CD14-positive monocyte (primary cell): ENCODE measurements at regions not wholly inside any gene's neighbourhood (a gene's known extent, or its start where the extent isn't known, plus 50 kb on each side); places are given as distances from the start of the nearest gene placed in this dataset.

Experiments
- DNase-seq, 3 donors: peaks; one replicate each; pipeline ENCODE4 v3.0.0-alpha.2; 2011 to 2022
- H2AFZ ChIP-seq: 2 replicates; pipeline ENCODE4 v1.6.0; 2012; ENCODE audit warnings: mild to moderate bottlenecking, low read depth, low read length, inconsistent platforms; ENCODE audit not compliant: insufficient read depth, poor library complexity, severe bottlenecking
- H3K27ac ChIP-seq, 2 donors: 1 replicate in 1 of 2; 2 replicates in 1 of 2; pipeline ENCODE4 v1.5.1; 2012 to 2013; ENCODE audit warnings: low read length in 2 of 2, control low read depth in 1 of 2, inconsistent platforms in 1 of 2, low read depth in 1 of 2, mild to moderate bottlenecking in 1 of 2
- H3K27me3 ChIP-seq, 2 donors: one replicate each; pipeline versions ENCODE4 v1.6.0 to v1.6.1; 2011 to 2013; ENCODE audit warnings: low read length in 2 of 2; ENCODE audit not compliant: control insufficient read depth in 2 of 2, insufficient read depth in 2 of 2
- H3K36me3 ChIP-seq, 2 donors: replicated peaks in 1 of 2; 1 replicate in 1 of 2; 2 replicates in 1 of 2; pipeline versions ENCODE4 v1.5.1 to v1.6.1; 2012 to 2013; ENCODE audit warnings: low read length in 2 of 2, control low read depth in 1 of 2, inconsistent platforms in 1 of 2, mild to moderate bottlenecking in 1 of 2; ENCODE audit not compliant: insufficient read depth in 2 of 2, control insufficient read depth in 1 of 2
- H3K4me1 ChIP-seq, 2 donors: 1 replicate in 1 of 2; 2 replicates in 1 of 2; pipeline versions ENCODE4 v1.5.1 to v1.6.1; 2012 to 2013; ENCODE audit warnings: low read length in 2 of 2, control low read depth in 1 of 2, inconsistent platforms in 1 of 2, mild to moderate bottlenecking in 1 of 2, moderate library complexity in 1 of 2; ENCODE audit not compliant: insufficient read depth in 2 of 2, control insufficient read depth in 1 of 2
- H3K4me2 ChIP-seq: replicated peaks from 2 replicates; pipeline ENCODE3; 2012; ENCODE audit warnings: low read length, moderate library complexity, mild to moderate bottlenecking; ENCODE audit not compliant: poor library complexity, severe bottlenecking; ENCODE audit errors: extremely low read depth
- H3K4me3 ChIP-seq, 3 experiments: fragments of 200-600 bp in 1 of 3; sonication (generic) in 1 of 3; replicated peaks in 1 of 3; 1 replicate in 2 of 3; 2 replicates in 1 of 3; pipeline ENCODE4 v1.5.1; 2011 to 2013; ENCODE audit warnings: low read length in 3 of 3, mild to moderate bottlenecking in 3 of 3, control low read depth in 2 of 3, low read depth in 2 of 3, inconsistent platforms in 1 of 3, moderate library complexity in 1 of 3
- H3K79me2 ChIP-seq: 2 replicates; pipeline ENCODE4 v1.6.0; 2012; ENCODE audit warnings: mild to moderate bottlenecking, control low read depth, inconsistent platforms, low read length, moderate library complexity; ENCODE audit not compliant: insufficient read depth
- H3K9ac ChIP-seq: 2 replicates; pipeline ENCODE4 v1.6.0; 2017; ENCODE audit warnings: low read length, mild to moderate bottlenecking; ENCODE audit not compliant: insufficient read depth, poor library complexity, severe bottlenecking
- H3K9me3 ChIP-seq, 2 donors: replicated peaks in 1 of 2; 1 replicate in 1 of 2; 2 replicates in 1 of 2; pipeline versions ENCODE4 v1.5.1 to v1.6.1; 2012 to 2013; ENCODE audit warnings: low read length in 2 of 2, control low read depth in 1 of 2; ENCODE audit not compliant: control insufficient read depth in 1 of 2, insufficient read depth in 1 of 2
- H4K20me1 ChIP-seq: 2 replicates; pipeline ENCODE4 v1.6.0; 2012; ENCODE audit warnings: mild to moderate bottlenecking, low read length, control low read depth, moderate library complexity; ENCODE audit not compliant: insufficient read depth
- H3K27ac Mint-ChIP-seq, 7 donors: one replicate each; pipeline ENCODE4 v1.8.0; 2020; ENCODE audit warnings: mild to moderate bottlenecking in 7 of 7, mixed read lengths in 7 of 7, moderate library complexity in 6 of 7, inconsistent platforms in 2 of 7
- H3K27me3 Mint-ChIP-seq, 3 donors: one replicate each; pipeline ENCODE4 v1.8.0; 2021 to 2022; ENCODE audit warnings: low read depth in 3 of 3, mild to moderate bottlenecking in 3 of 3, mixed read lengths in 3 of 3, moderate library complexity in 3 of 3, inconsistent platforms in 1 of 3
- H3K36me3 Mint-ChIP-seq, 2 donors: one replicate each; pipeline ENCODE4 v1.8.0; 2020; ENCODE audit warnings: mixed read lengths in 2 of 2, inconsistent platforms in 1 of 2, mild to moderate bottlenecking in 1 of 2
- H3K4me1 Mint-ChIP-seq: one replicate; pipeline ENCODE4 v1.8.0; 2020; ENCODE audit warnings: mild to moderate bottlenecking, mixed read lengths
- H3K4me3 Mint-ChIP-seq, 2 donors: one replicate each; pipeline ENCODE4 v1.8.0; 2020; ENCODE audit warnings: mild to moderate bottlenecking in 2 of 2, mixed read lengths in 2 of 2, moderate library complexity in 1 of 2
- H3K9me3 Mint-ChIP-seq, 7 donors: one replicate each; pipeline ENCODE4 v1.8.0; 2020 to 2022; ENCODE audit warnings: mixed read lengths in 7 of 7, mild to moderate bottlenecking in 6 of 7, moderate library complexity in 6 of 7, inconsistent platforms in 2 of 7
- CTCF ChIP-seq: fragments of 200-600 bp; IDR thresholded peaks from one replicate; pipeline ENCODE4 v1.8.0; 2022; ENCODE audit warnings: antibody characterized with exemption, mild to moderate bottlenecking
- WGBS: methylation state at CpG from one replicate; pipeline ENCODE4 v1.1.5; 2013; ENCODE audit warnings: missing lambda C conversion rate; ENCODE audit not compliant: insufficient coverage; 5-methylcytosine and 5-hydroxymethylcytosine counted together
- intact Hi-C, 2 donors: fragments of 100-400 bp; cut with micrococcal nuclease; formaldehyde crosslinking; loops; one replicate each; pipeline versions ENCODE4 v1.15.0 to v1.15.1; 2023

DNA sequence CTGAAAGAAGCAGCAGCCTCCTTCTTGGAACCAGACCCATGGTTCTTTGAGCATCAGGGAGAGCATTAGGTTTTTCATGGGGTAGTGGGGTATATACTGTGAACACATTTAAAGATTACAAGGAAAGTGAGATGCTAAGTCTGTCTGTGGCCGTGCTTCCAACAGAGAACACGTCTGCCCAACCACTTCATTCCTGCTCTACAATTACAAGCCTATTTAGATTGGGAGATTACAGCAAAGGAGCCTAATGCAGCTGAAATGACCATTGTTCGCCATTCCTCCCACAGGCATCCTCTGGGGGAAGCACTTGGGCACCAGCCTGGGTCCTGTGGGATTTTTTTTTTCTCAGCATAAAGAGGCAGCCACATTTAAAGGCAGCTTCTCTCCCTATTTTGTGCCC is 536.4 kb downstream of the XPNPEP1 start:
- Mint-ChIP-seq H3K9me3 (peaks cover 0 to 14% (median 0%) of the 10 kb centered on the region in 7 donors), H3K27me3 (peaks cover 0 to 3% (median 0%) of the 10 kb centered on the region in 3 donors), H3K4me1 (no peaks in the 10 kb centered on the region), H3K4me3 (no peak overlapping the region), H3K27ac (no peak overlapping the region), H3K36me3 (no peaks in the 10 kb centered on the region)
- no peaks in the 10 kb centered on the region for H3K27me3 ChIP-seq
- H2AFZ ChIP-seq = no peak overlapping the region
- no peak overlapping the region for H3K4me3 ChIP-seq
- no peak overlapping the region for H3K9ac ChIP-seq
- H3K9me3 ChIP-seq = peaks cover 0 to 3% of the 10 kb centered on the region in 2 donors
- no peaks in the 10 kb centered on the region for H3K79me2 ChIP-seq
- H3K36me3 ChIP-seq = no peaks in the 10 kb centered on the region
- WGBS = no CpG with 5 or more reads among the region's 3 CpGs
- no peaks in the 10 kb centered on the region for H4K20me1 ChIP-seq
- no peak overlapping the region for H3K27ac ChIP-seq
- no peak for TF ChIP-seq CTCF
- DNase-seq = no peak
- intact Hi-C loops = no loop called here
- no peaks in the 10 kb centered on the region for H3K4me1 ChIP-seq
- no peak overlapping the region for H3K4me2 ChIP-seq

GRCh38 chr10:109386101-109386500 is 537.2 kb downstream of the XPNPEP1 start:
- Histone ChIP-seq H3K9me3 (peaks cover 0 to 3% of the 10 kb centered on the region in 2 donors), H3K4me1 (no peaks in the 10 kb centered on the region), H3K9ac (no peak overlapping the region), H2AFZ (no peak overlapping the region), H3K27me3 (no peaks in the 10 kb centered on the region), H4K20me1 (no peaks in the 10 kb centered on the region), H3K79me2 (no peaks in the 10 kb centered on the region), H3K4me2 (no peak overlapping the region), H3K4me3 (no peak overlapping the region), H3K36me3 (no peaks in the 10 kb centered on the region), H3K27ac (no peak overlapping the region)
- peaks cover 0 to 13% (median 0%) of the 10 kb centered on the region in 7 donors for H3K9me3 Mint-ChIP-seq
- no peaks in the 10 kb centered on the region for H3K4me1 Mint-ChIP-seq
- no peak for DNase-seq
- H3K4me3 Mint-ChIP-seq = no peak overlapping the region
- no peak overlapping the region for H3K27ac Mint-ChIP-seq
- TF ChIP-seq CTCF = no peak
- H3K36me3 Mint-ChIP-seq = no peaks in the 10 kb centered on the region
- intact Hi-C loops = no loop called here
- WGBS = no CpG with 5 or more reads among the region's 1 CpG
- peaks cover 0 to 3% (median 0%) of the 10 kb centered on the region in 3 donors for H3K27me3 Mint-ChIP-seq
